ENCODE measurements at regions not wholly inside any gene's neighbourhood (a gene's known extent, or its start where the extent isn't known, plus 50 kb on each side); places are given as distances from the start of the nearest gene placed in this dataset.

DNA sequence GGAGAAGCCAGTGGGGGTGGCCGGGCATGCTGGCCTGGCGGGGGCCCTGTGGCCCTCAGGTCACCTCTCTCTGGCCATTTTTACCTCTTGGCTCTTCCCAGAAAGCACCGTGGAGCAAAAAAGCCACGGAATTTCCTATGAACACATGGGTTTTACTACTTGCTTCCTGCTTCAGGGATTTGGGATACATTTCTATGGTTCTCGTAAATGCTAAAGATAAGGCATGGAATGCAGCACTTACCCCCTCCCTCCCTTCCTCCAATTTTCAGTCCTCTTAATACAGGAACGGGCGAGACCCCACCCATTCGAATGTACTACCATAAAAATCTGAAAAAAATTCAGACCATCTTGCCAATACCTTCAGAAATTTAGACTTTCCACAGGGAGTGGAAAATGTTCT, 279.7 kb downstream of the ARHGAP12 start:
- Mint-ChIP-seq H3K27ac (ENCODE audit: unreplicated experiment) (no peak overlapping the region), H3K9me3 (ENCODE audit: unreplicated experiment) (peaks cover 4% of the 10 kb centered on the region), H3K4me3 (ENCODE audit: unreplicated experiment) (no peak overlapping the region), H3K36me3 (ENCODE audit: unreplicated experiment) (peaks cover 6% of the 10 kb centered on the region), H3K4me1 (ENCODE audit: low read depth, unreplicated experiment) (peaks cover 29% of the 10 kb centered on the region), H3K27me3 (ENCODE audit: unreplicated experiment) (peaks cover 5% of the 10 kb centered on the region)
- TF ChIP-seq, protein P1, sequence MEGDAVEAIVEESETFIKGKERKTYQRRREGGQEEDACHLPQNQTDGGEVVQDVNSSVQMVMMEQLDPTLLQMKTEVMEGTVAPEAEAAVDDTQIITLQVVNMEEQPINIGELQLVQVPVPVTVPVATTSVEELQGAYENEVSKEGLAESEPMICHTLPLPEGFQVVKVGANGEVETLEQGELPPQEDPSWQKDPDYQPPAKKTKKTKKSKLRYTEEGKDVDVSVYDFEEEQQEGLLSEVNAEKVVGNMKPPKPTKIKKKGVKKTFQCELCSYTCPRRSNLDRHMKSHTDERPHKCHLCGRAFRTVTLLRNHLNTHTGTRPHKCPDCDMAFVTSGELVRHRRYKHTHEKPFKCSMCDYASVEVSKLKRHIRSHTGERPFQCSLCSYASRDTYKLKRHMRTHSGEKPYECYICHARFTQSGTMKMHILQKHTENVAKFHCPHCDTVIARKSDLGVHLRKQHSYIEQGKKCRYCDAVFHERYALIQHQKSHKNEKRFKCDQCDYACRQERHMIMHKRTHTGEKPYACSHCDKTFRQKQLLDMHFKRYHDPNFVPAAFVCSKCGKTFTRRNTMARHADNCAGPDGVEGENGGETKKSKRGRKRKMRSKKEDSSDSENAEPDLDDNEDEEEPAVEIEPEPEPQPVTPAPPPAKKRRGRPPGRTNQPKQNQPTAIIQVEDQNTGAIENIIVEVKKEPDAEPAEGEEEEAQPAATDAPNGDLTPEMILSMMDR (IDR thresholded peaks at IDR 0.05; ENCODE audit: partially characterized antibody, unreplicated experiment) = no peak
- DNase-seq = no peak

DNA sequence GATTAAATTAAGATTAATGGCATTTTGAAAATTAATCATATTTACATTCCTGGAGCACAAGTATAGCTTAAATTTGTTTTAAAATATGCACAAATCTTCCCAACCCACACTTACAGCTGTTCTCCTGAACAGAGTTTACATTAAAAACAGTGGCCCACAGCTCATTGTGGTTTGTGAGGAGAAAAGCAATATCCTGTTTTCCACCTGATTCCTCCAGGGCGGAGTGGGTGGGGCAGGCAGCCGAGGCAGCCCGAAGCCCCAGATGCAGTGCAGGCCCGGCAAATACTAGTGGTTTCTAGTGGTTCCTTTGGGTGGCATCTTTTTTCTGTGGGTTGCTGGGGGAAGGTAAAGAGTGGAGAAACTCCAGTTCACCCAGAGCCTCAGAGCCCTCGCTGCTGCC, 280.8 kb downstream of the ARHGAP12 start:
- TF ChIP-seq, protein P1 (IDR thresholded peaks at IDR 0.05; ENCODE audit: partially characterized antibody, unreplicated experiment) = no peak
- peaks cover 4% of the 10 kb centered on the region for H3K9me3 Mint-ChIP-seq (ENCODE audit: unreplicated experiment)
- H3K4me1 Mint-ChIP-seq (ENCODE audit: low read depth, unreplicated experiment) = peaks cover 29% of the 10 kb centered on the region

GRCh38 chr10:31646519-31646918, 282.1 kb downstream of the ARHGAP12 start:
- Mint-ChIP-seq H3K4me1 (ENCODE audit: low read depth, unreplicated experiment) (peaks cover 22% of the 10 kb centered on the region), H3K4me3 (ENCODE audit: unreplicated experiment) (no peak overlapping the region), H3K27me3 (ENCODE audit: unreplicated experiment) (peaks cover 5% of the 10 kb centered on the region), H3K27ac (ENCODE audit: unreplicated experiment) (no peak overlapping the region), H3K9me3 (ENCODE audit: unreplicated experiment) (peaks cover 5% of the 10 kb centered on the region), H3K36me3 (ENCODE audit: unreplicated experiment) (peaks cover 6% of the 10 kb centered on the region)
- TF ChIP-seq, protein P1 (IDR thresholded peaks at IDR 0.05; ENCODE audit: partially characterized antibody, unreplicated experiment) = no peak
- DNase-seq = no peak

More for the DNA sequence above, 280.8 kb downstream of the ARHGAP12 start:
- peaks cover 6% of the 10 kb centered on the region for H3K36me3 Mint-ChIP-seq (ENCODE audit: unreplicated experiment)
- peaks cover 5% of the 10 kb centered on the region for H3K27me3 Mint-ChIP-seq (ENCODE audit: unreplicated experiment)
- no peak overlapping the region for H3K4me3 Mint-ChIP-seq (ENCODE audit: unreplicated experiment)
- H3K27ac Mint-ChIP-seq (ENCODE audit: unreplicated experiment) = no peak overlapping the region
- no peak for DNase-seq

- Mint-ChIP-seq H3K4me1 (ENCODE audit: low read depth, unreplicated experiment) (peaks cover 16% of the 10 kb centered on the region), H3K27ac (ENCODE audit: unreplicated experiment) (no peak overlapping the region), H3K4me3 (ENCODE audit: unreplicated experiment) (no peak overlapping the region), H3K27me3 (ENCODE audit: unreplicated experiment) (peaks cover 2% of the 10 kb centered on the region), H3K36me3 (ENCODE audit: unreplicated experiment) (peaks cover 6% of the 10 kb centered on the region), H3K9me3 (ENCODE audit: unreplicated experiment) (peaks cover 3% of the 10 kb centered on the region)
- TF ChIP-seq, protein P1 (IDR thresholded peaks at IDR 0.05; ENCODE audit: partially characterized antibody, unreplicated experiment) = no peak
- DNase-seq = no peak
Observed at GRCh38 chr10:31645786-31646185, 282.8 kb downstream of the ARHGAP12 start.

GRCh38 chr10:31644931-31645633, 283.5 kb downstream of the ARHGAP12 start:
- Mint-ChIP-seq H3K4me3 (ENCODE audit: unreplicated experiment) (peak overlapping the region; percentile 32), H3K4me1 (ENCODE audit: low read depth, unreplicated experiment) (peaks cover 9% of the 10 kb centered on the region), H3K27me3 (ENCODE audit: unreplicated experiment) (peaks cover 2% of the 10 kb centered on the region), H3K36me3 (ENCODE audit: unreplicated experiment) (peaks cover 6% of the 10 kb centered on the region), H3K9me3 (ENCODE audit: unreplicated experiment) (peaks cover 3% of the 10 kb centered on the region), H3K27ac (ENCODE audit: unreplicated experiment) (no peak overlapping the region)
- DNase-seq = no peak
- TF ChIP-seq, protein P1 (IDR thresholded peaks at IDR 0.05; ENCODE audit: partially characterized antibody, unreplicated experiment) = no peak

All from glutamatergic neuron (in vitro differentiated cells).